HG03575 (cell line): ENCODE measurements at regions not wholly inside any gene's neighbourhood (a gene's known extent, or its start where the extent isn't known, plus 50 kb on each side); places are given as distances from the start of the nearest gene placed in this dataset.

Experiments
- ATAC-seq: cut with Tn5 transposase; IDR thresholded peaks from one replicate; pipeline ENCODE4 v1.9.1; 2021; ENCODE audit not compliant: unreplicated experiment, insufficient number of reproducible peaks, low FRiP score; ENCODE audit errors: extremely low read depth

- no peak for ATAC-seq
Measured at GRCh38 chr11:86129740-86130540, 61.1 kb upstream of the PICALM start.

- ATAC-seq, result no peak
Measured at GRCh38 chr11:86128914-86129313, 60.0 kb upstream of the PICALM start.

GRCh38 chr11:86126862-86127261 lies 58.0 kb upstream of the PICALM start:
- ATAC-seq, result no peak

- ATAC-seq, result no peak
Measured at GRCh38 chr11:86124251-86125233, 55.7 kb upstream of the PICALM start.

- no peak for ATAC-seq
Measured at GRCh38 chr11:86122773-86123172, 53.9 kb upstream of the PICALM start.

GRCh38 chr11:86120807-86121206 lies 51.9 kb upstream of the PICALM start:
- ATAC-seq, result no peak

- no peak for ATAC-seq
Measured at GRCh38 chr11:86119906-86120305, 51.0 kb upstream of the PICALM start.

- no peak for ATAC-seq
Measured at GRCh38 chr11:86119077-86119476, 50.2 kb upstream of the PICALM start.
